ENCODE measurements at regions not wholly inside any gene's neighbourhood (a gene's known extent, or its start where the extent isn't known, plus 50 kb on each side); places are given as distances from the start of the nearest gene placed in this dataset. TPM values are rescaled to one million over a fixed set of nuclear protein-coding genes. Genes with fewer than 3 reads are reported as not detected.

DNA sequence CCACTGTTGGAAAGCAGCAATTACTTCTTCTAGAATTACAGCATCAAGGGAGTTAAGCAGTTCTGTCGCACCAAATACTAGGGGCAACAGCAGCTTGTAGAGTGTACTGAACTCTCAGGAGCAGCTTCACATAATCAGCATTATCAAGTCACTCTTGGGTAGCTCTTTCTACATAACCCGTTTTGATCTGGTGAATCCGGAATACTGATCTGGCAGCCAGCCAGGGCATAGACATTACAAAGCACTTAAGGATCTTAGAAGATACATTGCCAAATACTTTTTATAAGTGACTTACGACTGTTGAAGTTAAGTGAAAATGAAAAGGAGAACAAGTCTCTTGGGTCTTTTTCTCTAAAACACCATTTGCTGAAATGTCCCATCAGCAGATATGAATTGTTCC, 73.2 kb upstream of the NETO1 start:
- DNase-seq, result no peak
- intact Hi-C loops (cut with DNase I), result no loop called here

DNA sequence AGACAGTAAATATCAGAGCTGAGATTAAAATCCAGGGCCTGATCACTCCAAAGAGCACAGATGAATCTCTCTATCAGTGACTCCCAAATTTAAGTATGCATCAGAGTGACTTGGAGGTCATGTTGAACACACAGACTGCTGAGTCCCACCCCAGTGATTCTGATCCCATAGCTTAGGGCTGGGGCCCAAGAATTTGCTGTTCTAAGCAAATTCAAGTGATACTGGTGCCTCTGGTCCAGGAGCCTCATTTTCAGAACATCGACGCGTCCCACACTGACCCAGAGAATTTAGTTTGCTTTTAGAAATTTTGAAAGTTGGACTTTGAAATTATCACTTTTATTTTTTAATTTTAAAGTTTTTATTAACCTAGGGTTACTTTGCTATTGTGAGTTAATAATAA, 72.7 kb upstream of the NETO1 start:
- no peaks in the 10 kb centered on the region for H3K4me1 ChIP-seq (ENCODE audit: insufficient read depth)
- no peak overlapping the region for H3K27ac ChIP-seq
- no peaks in the 10 kb centered on the region for H3K36me3 ChIP-seq
- no peak overlapping the region for H3K4me3 ChIP-seq
- H3K9me3 ChIP-seq, result no peaks in the 10 kb centered on the region
- WGBS, 3 donors, result 96 to 98% (median 96%) methylated on average over 3 of the region's 3 CpGs
- no peaks in the 10 kb centered on the region for H3K27me3 ChIP-seq
- TF ChIP-seq EP300 (IDR thresholded peaks at IDR 0.05), result no peak
- TF ChIP-seq POLR2A (IDR thresholded peaks at IDR 0.05), result no peak
- TF ChIP-seq, protein P1, sequence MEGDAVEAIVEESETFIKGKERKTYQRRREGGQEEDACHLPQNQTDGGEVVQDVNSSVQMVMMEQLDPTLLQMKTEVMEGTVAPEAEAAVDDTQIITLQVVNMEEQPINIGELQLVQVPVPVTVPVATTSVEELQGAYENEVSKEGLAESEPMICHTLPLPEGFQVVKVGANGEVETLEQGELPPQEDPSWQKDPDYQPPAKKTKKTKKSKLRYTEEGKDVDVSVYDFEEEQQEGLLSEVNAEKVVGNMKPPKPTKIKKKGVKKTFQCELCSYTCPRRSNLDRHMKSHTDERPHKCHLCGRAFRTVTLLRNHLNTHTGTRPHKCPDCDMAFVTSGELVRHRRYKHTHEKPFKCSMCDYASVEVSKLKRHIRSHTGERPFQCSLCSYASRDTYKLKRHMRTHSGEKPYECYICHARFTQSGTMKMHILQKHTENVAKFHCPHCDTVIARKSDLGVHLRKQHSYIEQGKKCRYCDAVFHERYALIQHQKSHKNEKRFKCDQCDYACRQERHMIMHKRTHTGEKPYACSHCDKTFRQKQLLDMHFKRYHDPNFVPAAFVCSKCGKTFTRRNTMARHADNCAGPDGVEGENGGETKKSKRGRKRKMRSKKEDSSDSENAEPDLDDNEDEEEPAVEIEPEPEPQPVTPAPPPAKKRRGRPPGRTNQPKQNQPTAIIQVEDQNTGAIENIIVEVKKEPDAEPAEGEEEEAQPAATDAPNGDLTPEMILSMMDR (IDR thresholded peaks at IDR 0.05), result no peak
- intact Hi-C loops (cut with DNase I), result no loop called here
- no peak for DNase-seq

More for the DNA sequence above, 73.2 kb upstream of the NETO1 start:
- WGBS, 3 donors, result 44 to 61% (median 50%) methylated on average over 4 of the region's 4 CpGs
- TF ChIP-seq EP300 (IDR thresholded peaks at IDR 0.05), result no peak
- TF ChIP-seq, protein P1 (IDR thresholded peaks at IDR 0.05), result no peak
- no peak for TF ChIP-seq POLR2A (IDR thresholded peaks at IDR 0.05)
- no peaks in the 10 kb centered on the region for H3K27me3 ChIP-seq
- no peaks in the 10 kb centered on the region for H3K36me3 ChIP-seq
- no peak overlapping the region for H3K4me3 ChIP-seq
- H3K4me1 ChIP-seq (ENCODE audit: insufficient read depth), result no peaks in the 10 kb centered on the region
- H3K9me3 ChIP-seq, result no peaks in the 10 kb centered on the region
- no peak overlapping the region for H3K27ac ChIP-seq

DNA sequence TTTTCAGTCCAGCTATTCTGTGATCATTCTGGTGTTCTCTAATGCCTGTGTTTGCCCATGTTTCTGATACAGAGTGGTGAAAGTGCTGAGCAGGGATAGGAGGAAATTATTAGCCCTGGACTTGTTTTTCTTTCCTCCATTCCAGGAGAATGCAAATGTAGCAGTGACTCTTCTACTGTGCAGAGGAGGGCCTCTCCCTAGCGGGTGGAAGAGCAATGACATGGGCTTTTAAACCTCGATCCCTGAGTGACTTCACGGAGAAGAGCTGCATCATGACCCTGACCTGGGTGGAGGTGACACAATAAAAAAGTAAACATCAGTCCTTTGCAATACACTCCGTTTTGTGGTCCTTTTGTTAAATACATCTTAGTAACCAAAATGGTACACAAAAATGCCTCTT, 68.0 kb upstream of the NETO1 start:
- Histone ChIP-seq H3K9me3 (no peaks in the 10 kb centered on the region), H3K4me1 (ENCODE audit: insufficient read depth) (no peaks in the 10 kb centered on the region), H3K27me3 (peaks cover 3% of the 10 kb centered on the region), H3K4me3 (no peak overlapping the region), H3K27ac (no peak overlapping the region), H3K36me3 (no peaks in the 10 kb centered on the region)
- intact Hi-C loops (cut with DNase I), result no loop called here
- WGBS, 3 donors, result 62 to 69% (median 63%) methylated on average over 4 of the region's 4 CpGs
- no peak for DNase-seq
- TF ChIP-seq POLR2A (IDR thresholded peaks at IDR 0.05) (no peak), EP300 (IDR thresholded peaks at IDR 0.05) (no peak)
- TF ChIP-seq, protein P1 (IDR thresholded peaks at IDR 0.05), result no peak

DNA sequence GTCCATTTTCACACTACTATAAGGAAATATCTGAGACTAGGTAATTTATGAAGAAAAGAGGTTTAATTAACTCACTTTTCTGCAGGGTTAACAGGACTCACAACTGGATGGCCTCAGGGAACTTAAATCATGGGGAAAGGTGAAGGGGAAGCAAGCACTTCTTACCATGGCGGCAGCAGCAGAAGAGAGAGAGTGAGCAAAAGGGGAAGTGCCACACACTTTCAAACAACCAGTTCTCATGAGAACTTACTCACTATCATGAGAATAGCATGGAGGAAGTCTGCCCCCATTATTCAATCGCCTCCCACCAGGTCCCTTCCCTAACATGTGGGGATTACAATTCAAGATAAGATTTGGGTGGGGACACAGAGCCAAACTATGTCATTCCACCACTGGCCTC, 55.1 kb upstream of the NETO1 start:
- Histone ChIP-seq H3K9me3 (no peaks in the 10 kb centered on the region), H3K4me1 (ENCODE audit: insufficient read depth) (no peaks in the 10 kb centered on the region), H3K36me3 (no peaks in the 10 kb centered on the region), H3K27me3 (no peaks in the 10 kb centered on the region), H3K27ac (no peak overlapping the region), H3K4me3 (no peak overlapping the region)
- intact Hi-C loops (cut with DNase I), result no loop called here
- WGBS, 3 donors, result 74 to 88% (median 80%) methylated on average over 2 of the region's 2 CpGs
- DNase-seq, result no peak
- no peak for TF ChIP-seq EP300 (IDR thresholded peaks at IDR 0.05)
- TF ChIP-seq, protein P1 (IDR thresholded peaks at IDR 0.05), result no peak

Small RNA genes lying in the stretch of these regions (small RNA-seq; reads per million reads assigned to genes)
- gene RN7SL401P, result not detected
